PFSK-1 (cell line): ENCODE measurements at regions not wholly inside any gene's neighbourhood (a gene's known extent, or its start where the extent isn't known, plus 50 kb on each side); places are given as distances from the start of the nearest gene placed in this dataset.

Source experiments
- FOXP2 ChIP-seq: optimal IDR thresholded peaks from 2 replicates; pipeline ENCODE3; 2011; ENCODE audit warnings: borderline replicate concordance, control low read depth, inconsistent platforms; ENCODE audit not compliant: insufficient read depth; ENCODE audit errors: extremely low read length, extremely low read depth
- POLR2AphosphoS5 ChIP-seq: IDR thresholded peaks from 2 replicates; pipeline ENCODE4 v1.6.1; 2012; ENCODE audit warnings: low read depth, mild to moderate bottlenecking, control low read depth, low read length, moderate library complexity
- REST ChIP-seq, 2 experiments: IDR thresholded peaks; 2 replicates each; pipeline versions ENCODE4 v1.6.1 to v1.8.0; 2011 to 2012; ENCODE audit warnings: low read depth in 2 of 2, low read length in 2 of 2, control low read depth in 1 of 2, inconsistent platforms in 1 of 2, mild to moderate bottlenecking in 1 of 2, moderate library complexity in 1 of 2; ENCODE audit not compliant: insufficient read depth in 1 of 2
- SIN3A ChIP-seq: IDR thresholded peaks from 2 replicates; pipeline ENCODE4 v1.6.1; 2012; ENCODE audit warnings: mild to moderate bottlenecking, low read length, moderate library complexity, borderline replicate concordance; ENCODE audit not compliant: insufficient read depth
- TAF1 ChIP-seq: IDR thresholded peaks from 2 replicates; pipeline ENCODE4 v1.6.1; 2012; ENCODE audit warnings: low read length, control low read depth, borderline replicate concordance; ENCODE audit not compliant: insufficient read depth

GRCh38 chr3:72624656-72625055, 223.6 kb downstream of the SHQ1 start:
- no peak for TF ChIP-seq TAF1
- no peak for TF ChIP-seq POLR2AphosphoS5
- TF ChIP-seq FOXP2 = no peak
- no peak for TF ChIP-seq REST (IDR thresholded peaks at IDR 0.05; ENCODE audit: insufficient read depth in 1 of 2, low read depth in 2 of 2, low read length in 2 of 2)
- TF ChIP-seq SIN3A = no peak
